H9 (cell line): ENCODE measurements at regions not wholly inside any gene's neighbourhood (a gene's known extent, or its start where the extent isn't known, plus 50 kb on each side); places are given as distances from the start of the nearest gene placed in this dataset.

Experiments used
- DNase-seq: peaks from one replicate; pipeline ENCODE4 v3.0.0-alpha.2; 2017
- H2AFZ ChIP-seq: one replicate; pipeline ENCODE4 v1.6.1; 2013; ENCODE audit warnings: mild to moderate bottlenecking, low read length, control low read depth, moderate library complexity
- H2AK5ac ChIP-seq: 2 replicates; pipeline ENCODE4 v1.6.1; 2013; ENCODE audit warnings: low read length, control low read depth, mixed read lengths; ENCODE audit not compliant: insufficient read length
- H2BK120ac ChIP-seq: one replicate; pipeline ENCODE4 v1.6.1; 2013; ENCODE audit warnings: low read depth, mild to moderate bottlenecking, low read length, control low read depth, inconsistent platforms; ENCODE audit not compliant: poor library complexity, severe bottlenecking
- H2BK12ac ChIP-seq: 2 replicates; pipeline ENCODE4 v1.6.1; 2013; ENCODE audit warnings: low read length, control low read depth, mixed read lengths, low read depth; ENCODE audit not compliant: insufficient read length
- H2BK15ac ChIP-seq: 2 replicates; pipeline ENCODE4 v1.6.1; 2013; ENCODE audit warnings: low read depth, low read length, control low read depth
- H2BK20ac ChIP-seq: one replicate; pipeline ENCODE4 v1.6.1; 2013; ENCODE audit warnings: low read depth, mild to moderate bottlenecking, low read length, control low read depth, inconsistent platforms; ENCODE audit not compliant: poor library complexity, severe bottlenecking
- H2BK5ac ChIP-seq: 2 replicates; pipeline ENCODE4 v1.6.1; 2013; ENCODE audit warnings: low read length, control low read depth, mixed read lengths; ENCODE audit not compliant: insufficient read length
- H3K14ac ChIP-seq: 2 replicates; pipeline ENCODE4 v1.6.1; 2013; ENCODE audit warnings: low read length, control low read depth; ENCODE audit not compliant: insufficient read depth
- H3K18ac ChIP-seq: 2 replicates; pipeline ENCODE4 v1.6.1; 2013; ENCODE audit warnings: low read depth, mild to moderate bottlenecking, mixed read lengths, low read length, control low read depth; ENCODE audit not compliant: insufficient read length
- H3K23ac ChIP-seq: 2 replicates; pipeline ENCODE4 v1.6.1; 2013; ENCODE audit warnings: low read length, control low read depth, mixed read lengths, low read depth; ENCODE audit not compliant: insufficient read length
- H3K23me2 ChIP-seq: 2 replicates; pipeline ENCODE4 v1.6.1; 2013; ENCODE audit warnings: low read depth, mild to moderate bottlenecking, mixed read lengths, low read length, control low read depth; ENCODE audit not compliant: insufficient read length, poor library complexity, severe bottlenecking
- H3K27ac ChIP-seq: 2 replicates; pipeline ENCODE4 v1.5.1; 2013; ENCODE audit warnings: low read length, control low read depth, mixed read lengths, low read depth; ENCODE audit not compliant: insufficient read length
- H3K27me3 ChIP-seq: 2 replicates; pipeline ENCODE4 v1.6.1; 2013; ENCODE audit warnings: low read length, control low read depth, inconsistent platforms; ENCODE audit not compliant: insufficient read depth
- H3K4ac ChIP-seq: 2 replicates; pipeline ENCODE4 v1.6.1; 2013; ENCODE audit warnings: low read depth, mild to moderate bottlenecking, control low read depth, inconsistent platforms, low read length, moderate library complexity
- H3K4me1 ChIP-seq: 2 replicates; pipeline ENCODE4 v1.6.1; 2013; ENCODE audit warnings: low read length, control low read depth, inconsistent platforms; ENCODE audit not compliant: insufficient read depth
- H3K4me2 ChIP-seq: 2 replicates; pipeline ENCODE4 v1.6.1; 2013; ENCODE audit warnings: low read length, control low read depth, mixed read lengths; ENCODE audit not compliant: insufficient read length, insufficient read depth
- H3K56ac ChIP-seq: 2 replicates; pipeline ENCODE4 v1.6.1; 2013; ENCODE audit warnings: low read depth, mild to moderate bottlenecking, mixed read lengths, low read length, control low read depth; ENCODE audit not compliant: insufficient read length
- H3K79me1 ChIP-seq: 2 replicates; pipeline ENCODE4 v1.6.1; 2013; ENCODE audit warnings: low read depth, mild to moderate bottlenecking, moderate library complexity, low read length, control low read depth, inconsistent platforms; ENCODE audit not compliant: insufficient read depth, poor library complexity, severe bottlenecking
- H3K79me2 ChIP-seq: 2 replicates; pipeline ENCODE4 v1.6.1; 2013; ENCODE audit warnings: low read length, control low read depth, inconsistent platforms; ENCODE audit not compliant: insufficient read depth
- H3K9ac ChIP-seq: 2 replicates; pipeline ENCODE4 v1.6.1; 2013; ENCODE audit warnings: low read length, control low read depth, mixed read lengths; ENCODE audit not compliant: insufficient read length; ENCODE audit errors: extremely low read depth
- H3K9me3 ChIP-seq: one replicate; pipeline ENCODE4 v1.6.1; 2013; ENCODE audit warnings: low read depth, low read length, inconsistent platforms; ENCODE audit not compliant: control insufficient read depth
- H3T11ph ChIP-seq: one replicate; pipeline ENCODE4 v1.6.1; 2013; ENCODE audit warnings: mild to moderate bottlenecking, low read length, control low read depth, inconsistent platforms
- H4K20me1 ChIP-seq: one replicate; pipeline ENCODE4 v1.6.1; 2013; ENCODE audit not compliant: control insufficient read depth, insufficient read length, insufficient read depth
- H4K5ac ChIP-seq: 2 replicates; pipeline ENCODE4 v1.6.1; 2013; ENCODE audit warnings: low read depth, mild to moderate bottlenecking, mixed read lengths, low read length, control low read depth; ENCODE audit not compliant: insufficient read length
- H4K8ac ChIP-seq: replicated peaks from 2 replicates; pipeline ENCODE4 v1.6.1; 2013; ENCODE audit warnings: low read length, control low read depth, mixed read lengths, low read depth; ENCODE audit not compliant: insufficient read length
- H4K91ac ChIP-seq: 2 replicates; pipeline ENCODE4 v1.6.1; 2013; ENCODE audit warnings: low read depth, mild to moderate bottlenecking, moderate library complexity, mixed read lengths, low read length, control low read depth; ENCODE audit not compliant: insufficient read length
- H3K27ac Mint-ChIP-seq, 3 experiments: 2 replicates in 2 of 3; 3 replicates in 1 of 3; pipeline ENCODE4 v1.8.0; 2020 to 2021; ENCODE audit warnings: mixed read lengths in 3 of 3, mild to moderate bottlenecking in 1 of 3, moderate library complexity in 1 of 3
- H3K27me3 Mint-ChIP-seq: 2 replicates; pipeline ENCODE4 v1.8.0; 2021; ENCODE audit warnings: low read depth, mild to moderate bottlenecking, moderate library complexity, mixed read lengths
- H3K36me3 Mint-ChIP-seq, 3 experiments: 2 replicates in 2 of 3; 3 replicates in 1 of 3; pipeline ENCODE4 v1.8.0; 2020 to 2021; ENCODE audit warnings: low read depth in 3 of 3, mixed read lengths in 3 of 3; ENCODE audit not compliant: insufficient read depth in 1 of 3
- H3K4me1 Mint-ChIP-seq, 2 experiments: 2 replicates each; pipeline ENCODE4 v1.8.0; 2020; ENCODE audit warnings: mixed read lengths in 2 of 2
- H3K4me3 Mint-ChIP-seq, 2 experiments: 2 replicates in 1 of 2; 3 replicates in 1 of 2; pipeline ENCODE4 v1.8.0; 2020 to 2021; ENCODE audit warnings: mild to moderate bottlenecking in 2 of 2, mixed read lengths in 2 of 2, moderate library complexity in 1 of 2
- H3K9me3 Mint-ChIP-seq, 2 experiments: 2 replicates in 1 of 2; 3 replicates in 1 of 2; pipeline ENCODE4 v1.8.0; 2020; ENCODE audit warnings: mild to moderate bottlenecking in 2 of 2, mixed read lengths in 2 of 2, moderate library complexity in 1 of 2
- WGBS: extraction: QIAGEN DNeasy Blood & Tissue Kit; methylation state at CpG from one replicate; pipeline ENCODE4 v1.1.7; 2013; ENCODE audit warnings: missing lambda C conversion rate, low lambda C conversion rate, mixed read lengths; ENCODE audit not compliant: insufficient read length; ENCODE audit errors: extremely low coverage; 5-methylcytosine and 5-hydroxymethylcytosine counted together
- TF ChIP-seq, protein P1 (sequence below): fragments of 200-600 bp; sonication (generic); conservative IDR thresholded peaks from 3 replicates; pipeline ENCODE4 v1.8.0; 2021; ENCODE audit warnings: antibody characterized with exemption, mild to moderate bottlenecking

DNA sequence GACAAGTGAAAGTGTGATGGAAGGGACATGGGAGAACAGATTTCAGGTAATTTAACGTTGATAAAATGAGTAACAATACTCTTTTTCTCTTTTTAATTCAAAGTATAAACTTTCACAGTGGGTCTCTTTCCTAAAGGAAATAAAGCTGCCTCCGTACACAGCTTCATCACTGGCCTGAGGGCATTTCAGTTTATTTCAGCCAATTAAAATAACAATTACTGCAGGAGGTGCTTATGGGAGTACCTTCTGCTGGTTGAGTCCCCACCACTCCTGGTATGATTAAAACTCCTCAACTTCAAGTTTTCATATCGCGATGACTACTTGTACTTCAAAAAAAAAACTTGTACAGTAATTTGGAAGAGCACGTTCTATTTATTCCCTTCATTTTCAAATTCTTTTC, 1845.9 kb downstream of the MAT2B start:
- Histone ChIP-seq H2BK20ac (no peak overlapping the region), H2BK120ac (no peak overlapping the region), H3K4me1 (peaks cover 3% of the 10 kb centered on the region; the same call in 1 of the 2 replicates), H2BK15ac (no peak overlapping the region), H3K18ac (no peak overlapping the region), H4K91ac (no peak overlapping the region), H3K9ac (no peak overlapping the region), H3K27ac (no peak overlapping the region), H2AK5ac (no peak overlapping the region), H3K4ac (no peak overlapping the region), H3K9me3 (no peaks in the 10 kb centered on the region), H3K79me2 (no peaks in the 10 kb centered on the region), H2BK5ac (no peak overlapping the region), H4K20me1 (no peaks in the 10 kb centered on the region), H3K56ac (no peak overlapping the region), H2BK12ac (no peak overlapping the region), H4K8ac (no peak overlapping the region), H3K4me2 (no peak overlapping the region), H3T11ph (no peak overlapping the region), H3K23ac (no peak overlapping the region), H2AFZ (no peak overlapping the region), H3K23me2 (no peaks in the 10 kb centered on the region), H4K5ac (no peak overlapping the region), H3K27me3 (no peaks in the 10 kb centered on the region), H3K14ac (no peak overlapping the region), H3K79me1 (no peaks in the 10 kb centered on the region)
- WGBS: no CpG with 5 or more reads among the region's 5 CpGs
- peaks cover 22 to 25% of the 10 kb centered on the region in 2 experiments for H3K4me1 Mint-ChIP-seq
- peaks cover 0 to 2% of the 10 kb centered on the region in 2 experiments; a peak in 1 of 5 replicates for H3K9me3 Mint-ChIP-seq
- DNase-seq: no peak
- H3K36me3 Mint-ChIP-seq: no peaks in the 10 kb centered on the region
- no peak overlapping the region for H3K27ac Mint-ChIP-seq
- TF ChIP-seq, protein P1, sequence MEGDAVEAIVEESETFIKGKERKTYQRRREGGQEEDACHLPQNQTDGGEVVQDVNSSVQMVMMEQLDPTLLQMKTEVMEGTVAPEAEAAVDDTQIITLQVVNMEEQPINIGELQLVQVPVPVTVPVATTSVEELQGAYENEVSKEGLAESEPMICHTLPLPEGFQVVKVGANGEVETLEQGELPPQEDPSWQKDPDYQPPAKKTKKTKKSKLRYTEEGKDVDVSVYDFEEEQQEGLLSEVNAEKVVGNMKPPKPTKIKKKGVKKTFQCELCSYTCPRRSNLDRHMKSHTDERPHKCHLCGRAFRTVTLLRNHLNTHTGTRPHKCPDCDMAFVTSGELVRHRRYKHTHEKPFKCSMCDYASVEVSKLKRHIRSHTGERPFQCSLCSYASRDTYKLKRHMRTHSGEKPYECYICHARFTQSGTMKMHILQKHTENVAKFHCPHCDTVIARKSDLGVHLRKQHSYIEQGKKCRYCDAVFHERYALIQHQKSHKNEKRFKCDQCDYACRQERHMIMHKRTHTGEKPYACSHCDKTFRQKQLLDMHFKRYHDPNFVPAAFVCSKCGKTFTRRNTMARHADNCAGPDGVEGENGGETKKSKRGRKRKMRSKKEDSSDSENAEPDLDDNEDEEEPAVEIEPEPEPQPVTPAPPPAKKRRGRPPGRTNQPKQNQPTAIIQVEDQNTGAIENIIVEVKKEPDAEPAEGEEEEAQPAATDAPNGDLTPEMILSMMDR: no peak
- H3K27me3 Mint-ChIP-seq: no peaks in the 10 kb centered on the region
- H3K4me3 Mint-ChIP-seq: no peak overlapping the region
